HuH-7.5 (cell line): ENCODE measurements at regions not wholly inside any gene's neighbourhood (a gene's known extent, or its start where the extent isn't known, plus 50 kb on each side); places are given as distances from the start of the nearest gene placed in this dataset.
"Not testable (repeated sequence)": the region's sequence is repeated elsewhere in the genome, so short reads cannot be mapped to it uniquely, and the experiment has no call there.

ENCODE experiments used
- DNase-seq: peaks from one replicate; pipeline ENCODE4 v3.0.0; 2011; ENCODE audit warnings: low spot score

- DNase-seq = no peak
These were observed 1164.4 kb upstream of the ADGRL4 start for GRCh38 chr1:80170811-80171485.

GRCh38 chr1:80164150-80164549, 1157.6 kb upstream of the ADGRL4 start:
- no peak for DNase-seq

GRCh38 chr1:80163686-80164085, 1157.2 kb upstream of the ADGRL4 start:
- no peak for DNase-seq

GRCh38 chr1:80158771-80159170, 1152.2 kb upstream of the ADGRL4 start:
- no peak for DNase-seq

- DNase-seq = no peak
These were observed 1151.7 kb upstream of the ADGRL4 start for GRCh38 chr1:80158266-80158665.

- DNase-seq = peak; percentile 16
These were observed 1148.8 kb upstream of the ADGRL4 start for GRCh38 chr1:80155371-80155770.

- no peak for DNase-seq
These were observed 1147.6 kb upstream of the ADGRL4 start for GRCh38 chr1:80154176-80154575.

- no peak for DNase-seq
These were observed 1147.2 kb upstream of the ADGRL4 start for GRCh38 chr1:80153762-80154161.

GRCh38 chr1:80143361-80143760, 1136.8 kb upstream of the ADGRL4 start:
- no peak for DNase-seq

- DNase-seq = not testable (repeated sequence)
These were observed 1131.5 kb upstream of the ADGRL4 start for GRCh38 chr1:80137946-80138602.

- DNase-seq = no peak
These were observed 1106.9 kb upstream of the ADGRL4 start for GRCh38 chr1:80113168-80114038.

GRCh38 chr1:80101159-80101558, 1094.6 kb upstream of the ADGRL4 start:
- DNase-seq = no peak

- no peak for DNase-seq
These were observed 1093.2 kb upstream of the ADGRL4 start for GRCh38 chr1:80099713-80100112.

GRCh38 chr1:80085067-80085466, 1078.5 kb upstream of the ADGRL4 start:
- no peak for DNase-seq

- no peak for DNase-seq
These were observed 1077.4 kb upstream of the ADGRL4 start for GRCh38 chr1:80083892-80084291.

- no peak for DNase-seq
These were observed 1069.9 kb upstream of the ADGRL4 start for GRCh38 chr1:80076469-80076868.

- no peak for DNase-seq
These were observed 1068.8 kb upstream of the ADGRL4 start for GRCh38 chr1:80075351-80075750.

GRCh38 chr1:80072563-80072962, 1066.0 kb upstream of the ADGRL4 start:
- no peak for DNase-seq

GRCh38 chr1:80066060-80066459, 1059.5 kb upstream of the ADGRL4 start:
- DNase-seq = no peak

- DNase-seq = no peak
These were observed 1058.0 kb upstream of the ADGRL4 start for GRCh38 chr1:80064524-80064923.

- DNase-seq = no peak
These were observed 1053.4 kb upstream of the ADGRL4 start for GRCh38 chr1:80059940-80060339.

GRCh38 chr1:80056179-80056578, 1049.6 kb upstream of the ADGRL4 start:
- no peak for DNase-seq

GRCh38 chr1:80054129-80054528, 1047.6 kb upstream of the ADGRL4 start:
- peak; percentile 25 for DNase-seq
